K562 (cell line): ENCODE measurements at regions not wholly inside any gene's neighbourhood (a gene's known extent, or its start where the extent isn't known, plus 50 kb on each side); places are given as distances from the start of the nearest gene placed in this dataset.
A peak's percentile ranks its signal among the peaks of the same experiment; 100 is the strongest.

Experiments
- ATAC-seq: fragments of 200-7000 bp; cut with Tn5 transposase; 3 replicates; pipeline ENCODE4 v1.9.1; 2020; ENCODE audit warnings: moderate library complexity
- BruUV-seq: library from RNA; stranded (reverse); fragments of 400-500 nt; replicated peaks from 2 replicates; lab custom pipeline; 2021; lab: Mats Ljungman, UMichigan
- CTCF ChIA-PET: fragments of 300-600 bp; formaldehyde crosslinking; extraction: SDS; loops from one replicate; lab custom pipeline; 2021; ENCODE audit warnings: low intra/inter-chr PET ratio; lab: Yijun Ruan, JAX
- POLR2A ChIA-PET: fragments of 300-600, 350-650 bp; sonication (Branson Sonifier 250); formaldehyde crosslinking; extraction: SDS; loops from one replicate; lab custom pipeline; 2021; ENCODE audit warnings: antibody characterized with exemption, inconsistent platforms; lab: Yijun Ruan, JAX
- DNase-seq, 4 experiments: peaks; one replicate each; pipeline versions ENCODE4 v3.0.0 to v3.0.0-alpha.2; 2011 to 2018; ENCODE audit warnings: low spot score in 3 of 4, mixed read lengths in 3 of 4; ENCODE audit errors: extremely low read depth in 1 of 4
- FAIRE-seq: peaks from 2 replicates; lab custom pipeline; 2011; peaks lifted over from hg19 to GRCh38; lab: Jason Lieb, UNC
- H2AFZ ChIP-seq: 2 replicates; pipeline ENCODE4 v1.6.0; 2011; ENCODE audit warnings: low read depth, low read length, control low read depth, inconsistent platforms
- H3K27ac ChIP-seq: fragments of 200-600 bp; 3 replicates; pipeline ENCODE4 v1.8.0; 2011; ENCODE audit warnings: low read depth, mild to moderate bottlenecking, control low read depth, inconsistent platforms, low read length, moderate library complexity, mixed read lengths; ENCODE audit errors: extremely low read depth
- H3K27me3 ChIP-seq, 2 experiments: fragments of 300-600 bp in 1 of 2; 2 replicates in 1 of 2; 3 replicates in 1 of 2; pipeline versions ENCODE4 v1.6.0 to v1.8.0; 2011; ENCODE audit warnings: inconsistent platforms in 2 of 2, low read length in 2 of 2, mild to moderate bottlenecking in 1 of 2, mixed read lengths in 1 of 2, moderate library complexity in 1 of 2; ENCODE audit not compliant: control insufficient read depth in 2 of 2, insufficient read depth in 2 of 2
- H3K36me3 ChIP-seq: fragments of 300-600 bp; 3 replicates; pipeline ENCODE4 v1.8.0; 2011; ENCODE audit warnings: mild to moderate bottlenecking, low read length, inconsistent platforms; ENCODE audit not compliant: control insufficient read depth, insufficient read depth
- H3K4me1 ChIP-seq, 2 experiments: fragments of 200-600 bp in 1 of 2; replicated peaks in 1 of 2; 2 replicates in 1 of 2; 3 replicates in 1 of 2; pipeline versions ENCODE4 v1.5.1 to v1.8.0; 2011; ENCODE audit warnings: inconsistent platforms in 2 of 2, low read length in 2 of 2, mild to moderate bottlenecking in 1 of 2, mixed read lengths in 1 of 2, moderate library complexity in 1 of 2; ENCODE audit not compliant: control insufficient read depth in 2 of 2, insufficient read depth in 2 of 2
- H3K4me2 ChIP-seq: 2 replicates; pipeline ENCODE4 v1.6.1; 2011; ENCODE audit warnings: low read length, control low read depth, inconsistent platforms, mixed read lengths; ENCODE audit not compliant: insufficient read depth
- H3K4me3 ChIP-seq: fragments of 200-600 bp; sonication (generic), shearing (Covaris generic); 2 replicates; pipeline ENCODE4 v1.5.1; 2016; ENCODE audit warnings: control low read depth, inconsistent platforms
- H3K79me2 ChIP-seq: fragments of 200-600 bp; 3 replicates; pipeline ENCODE4 v1.8.0; 2011; ENCODE audit warnings: low read length, inconsistent platforms; ENCODE audit not compliant: control insufficient read depth, insufficient read depth
- H3K9ac ChIP-seq, 2 experiments: 2 replicates each; pipeline versions ENCODE4 v1.6.0 to v1.6.1; 2011; ENCODE audit warnings: low read depth in 2 of 2, low read length in 2 of 2, control low read depth in 1 of 2, inconsistent platforms in 1 of 2, mild to moderate bottlenecking in 1 of 2, mixed read lengths in 1 of 2; ENCODE audit not compliant: insufficient read depth in 1 of 2
- H3K9me1 ChIP-seq: one replicate; pipeline ENCODE4 v1.6.0; 2011; ENCODE audit warnings: inconsistent platforms, mild to moderate bottlenecking, low read length, moderate library complexity; ENCODE audit not compliant: control insufficient read depth, insufficient read depth
- H3K9me3 ChIP-seq: replicated peaks from 2 replicates; pipeline ENCODE4 v1.5.1; 2011; ENCODE audit warnings: low read depth, low read length, inconsistent platforms; ENCODE audit not compliant: control insufficient read depth, insufficient read depth
- H4K20me1 ChIP-seq: replicated peaks from 2 replicates; pipeline ENCODE4 v1.6.1; 2011; ENCODE audit warnings: low read length, inconsistent platforms, mixed read lengths; ENCODE audit not compliant: control insufficient read depth, insufficient read depth
- BRF1 ChIP-seq: IDR thresholded peaks from 3 replicates; pipeline ENCODE4 v1.6.1; 2011; ENCODE audit warnings: borderline replicate concordance, mild to moderate bottlenecking; ENCODE audit not compliant: insufficient read length; ENCODE audit errors: extremely low read depth
- ELF4 ChIP-seq: fragments of 450-650 bp; formaldehyde crosslinking; IDR thresholded peaks from 2 replicates; pipeline ENCODE4 v1.4.0; 2022; ENCODE audit warnings: missing genetic modification characterization
- RB1 ChIP-seq: fragments of 450-650 bp; IDR thresholded peaks from 2 replicates; pipeline ENCODE4 v1.6.1; 2017; ENCODE audit warnings: low read depth, mild to moderate bottlenecking
- RFX1 ChIP-seq: fragments of 450-650 bp; IDR thresholded peaks from 2 replicates; pipeline ENCODE4 v1.6.1; 2016; ENCODE audit warnings: mild to moderate bottlenecking, moderate library complexity
- ZNF384 ChIP-seq: IDR thresholded peaks from 2 replicates; pipeline ENCODE4 v1.6.1; 2012; ENCODE audit warnings: low read depth, low read length, improper control_type of control experiment
- ZNF655 ChIP-seq: fragments of 250-450 bp; sonication (Bioruptor Pico); IDR thresholded peaks from 2 replicates; pipeline ENCODE4 v1.5.0; 2021
- WGBS: fragments of 100-300 bp; shearing (Covaris generic); methylation state at CpG from one replicate; pipeline ENCODE4 v1.1.6; 2016; ENCODE audit warnings: low coverage, mixed read lengths; ENCODE audit not compliant: insufficient coverage; ENCODE audit errors: missing lambda C conversion rate; 5-methylcytosine and 5-hydroxymethylcytosine counted together
- in situ Hi-C: fragments of 300-500 bp; cut with MboI; formaldehyde crosslinking; loops from 4 replicates; pipeline ENCODE4 v1.15.0; 2018; ENCODE audit warnings: inconsistent platforms, mixed read lengths
- intact Hi-C: fragments of 100-400 bp; cut with micrococcal nuclease; formaldehyde crosslinking; loops from 2 replicates; pipeline ENCODE4 v1.14.2; 2022

GRCh38 chr12:91272461-91273063 is 89.9 kb upstream of the DCN start:
- H3K4me3 ChIP-seq = no peak overlapping the region
- no peak overlapping the region for H3K27ac ChIP-seq
- ChIA-PET POLR2A (no interaction called here), CTCF (no interaction called here)
- DNase-seq = no peak
- intact Hi-C loops = no loop called here
- no peaks in the 10 kb centered on the region for H3K9me1 ChIP-seq
- no peaks in the 10 kb centered on the region for H3K4me1 ChIP-seq
- H3K9me3 ChIP-seq = no peaks in the 10 kb centered on the region
- in situ Hi-C loops = no loop called here
- TF ChIP-seq BRF1 (no peak), ELF4 (CRISPR knock-in tag) (no peak), ZNF384 (no peak), RFX1 (peak; percentile 38), ZNF655 (CRISPR knock-in tag) (no peak), RB1 (no peak)
- no peak overlapping the region for H3K4me2 ChIP-seq
- no peaks in the 10 kb centered on the region for H3K36me3 ChIP-seq
- no peaks in the 10 kb centered on the region for H4K20me1 ChIP-seq
- FAIRE-seq = no peak
- no peak overlapping the region for H3K9ac ChIP-seq
- H3K27me3 ChIP-seq = no peaks in the 10 kb centered on the region
- H3K79me2 ChIP-seq = no peaks in the 10 kb centered on the region
- no peak for ATAC-seq
- no peak overlapping the region for H2AFZ ChIP-seq
- no TSS peak for BruUV-seq
- 80% methylated on average over 4 of the region's 4 CpGs for WGBS
